ENCODE measurements at regions not wholly inside any gene's neighbourhood (a gene's known extent, or its start where the extent isn't known, plus 50 kb on each side); places are given as distances from the start of the nearest gene placed in this dataset.

DNA sequence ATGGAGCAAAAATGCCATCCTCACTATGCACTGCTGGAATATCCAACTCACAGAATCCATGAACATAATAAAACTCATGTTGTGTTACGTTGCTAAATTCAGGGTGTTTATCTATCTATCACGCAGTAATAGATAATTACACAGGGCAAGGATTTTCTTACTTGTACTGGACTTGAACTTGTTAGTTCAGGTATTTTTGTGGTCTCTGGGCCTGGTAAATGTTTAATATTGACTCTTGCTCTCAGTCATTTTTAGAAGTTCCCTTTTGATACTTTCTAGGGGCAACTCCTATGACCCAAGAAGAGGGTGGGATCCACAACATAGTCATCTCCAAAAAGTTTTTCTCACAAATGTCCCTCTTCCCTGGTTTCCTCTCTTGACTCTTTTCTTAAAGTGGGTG is 522.4 kb upstream of the IGFBP7 start:
- Histone ChIP-seq H3K36me3 (no peaks in the 10 kb centered on the region), H3K9me3 (no peaks in the 10 kb centered on the region), H3K4me3 (no peak overlapping the region), H3K27ac (no peak overlapping the region), H3K4me1 (ENCODE audit: control insufficient read depth in 1 of 2, low read depth in 2 of 2) (no peaks in the 10 kb centered on the region), H3K27me3 (replicated peaks; ENCODE audit: insufficient read depth) (no peaks in the 10 kb centered on the region)
- no peak for ATAC-seq (ENCODE audit: insufficient number of reproducible peaks, low FRiP score, low read depth)
- TF ChIP-seq CTCF (IDR thresholded peaks at IDR 0.05): no peak
- DNase-seq (ENCODE audit: low spot score): no peak

GRCh38 chr4:57631147-57631546 is 521.0 kb upstream of the IGFBP7 start:
- Histone ChIP-seq H3K4me1 (ENCODE audit: control insufficient read depth in 1 of 2, low read depth in 2 of 2) (no peaks in the 10 kb centered on the region), H3K9me3 (no peaks in the 10 kb centered on the region), H3K36me3 (no peaks in the 10 kb centered on the region), H3K4me3 (no peak overlapping the region), H3K27me3 (replicated peaks; ENCODE audit: insufficient read depth) (no peaks in the 10 kb centered on the region), H3K27ac (no peak overlapping the region)
- ATAC-seq (ENCODE audit: insufficient number of reproducible peaks, low FRiP score, low read depth) (no peak), DNase-seq (ENCODE audit: low spot score) (no peak)
- no peak for TF ChIP-seq CTCF (IDR thresholded peaks at IDR 0.05)

GRCh38 chr4:57628004-57628403 is 517.8 kb upstream of the IGFBP7 start:
- DNase-seq (ENCODE audit: low spot score): no peak
- Histone ChIP-seq H3K27ac (no peak overlapping the region), H3K36me3 (no peaks in the 10 kb centered on the region), H3K9me3 (no peaks in the 10 kb centered on the region), H3K27me3 (replicated peaks; ENCODE audit: insufficient read depth) (no peaks in the 10 kb centered on the region), H3K4me3 (no peak overlapping the region), H3K4me1 (ENCODE audit: control insufficient read depth in 1 of 2, low read depth in 2 of 2) (no peaks in the 10 kb centered on the region)
- TF ChIP-seq CTCF (IDR thresholded peaks at IDR 0.05): no peak
- no peak for ATAC-seq (ENCODE audit: insufficient number of reproducible peaks, low FRiP score, low read depth)

GRCh38 chr4:57614257-57614932 is 504.2 kb upstream of the IGFBP7 start:
- DNase-seq (ENCODE audit: low spot score): no peak
- H3K4me3 ChIP-seq: no peak overlapping the region

GRCh38 chr4:57612279-57612678 is 502.1 kb upstream of the IGFBP7 start:
- no peak for ATAC-seq (ENCODE audit: insufficient number of reproducible peaks, low FRiP score, low read depth)
- Histone ChIP-seq H3K36me3 (no peaks in the 10 kb centered on the region), H3K27me3 (replicated peaks; ENCODE audit: insufficient read depth) (no peaks in the 10 kb centered on the region), H3K4me3 (no peak overlapping the region), H3K9me3 (no peaks in the 10 kb centered on the region), H3K4me1 (ENCODE audit: control insufficient read depth in 1 of 2, low read depth in 2 of 2) (no peaks in the 10 kb centered on the region), H3K27ac (no peak overlapping the region)
- no peak for TF ChIP-seq CTCF (IDR thresholded peaks at IDR 0.05)
- no peak for DNase-seq (ENCODE audit: low spot score)

More at GRCh38 chr4:57614257-57614932, 504.2 kb upstream of the IGFBP7 start:
- Histone ChIP-seq H3K4me1 (ENCODE audit: control insufficient read depth in 1 of 2, low read depth in 2 of 2) (no peaks in the 10 kb centered on the region), H3K27ac (no peak overlapping the region), H3K27me3 (replicated peaks; ENCODE audit: insufficient read depth) (no peaks in the 10 kb centered on the region), H3K9me3 (no peaks in the 10 kb centered on the region), H3K36me3 (no peaks in the 10 kb centered on the region)
- ATAC-seq (ENCODE audit: insufficient number of reproducible peaks, low FRiP score, low read depth): no peak
- no peak for TF ChIP-seq CTCF (IDR thresholded peaks at IDR 0.05)

Measured in thoracic aorta (tissue), 2 donors.